ENCODE measurements at regions not wholly inside any gene's neighbourhood (a gene's known extent, or its start where the extent isn't known, plus 50 kb on each side); places are given as distances from the start of the nearest gene placed in this dataset.

- no peak overlapping the region for H3K9ac ChIP-seq (ENCODE audit: control insufficient read depth, extremely low read depth, insufficient read depth, low read length)
- no peak for TF ChIP-seq EZH2 (IDR thresholded peaks at IDR 0.05; ENCODE audit: low read length)
- TF ChIP-seq CTCF (optimal IDR thresholded peaks at IDR 0.05 in 1 of 3, IDR thresholded peaks at IDR 0.05 in 1 of 3, conservative IDR thresholded peaks at IDR 0.05 in 1 of 3; ENCODE audit: extremely low read depth in 1 of 3, insufficient read depth in 2 of 3, low read length in 3 of 3): no peak
- no peak for FAIRE-seq
- H2AFZ ChIP-seq (ENCODE audit: control insufficient read depth, low read length): no peak overlapping the region
- no peak overlapping the region for H3K27ac ChIP-seq (ENCODE audit: control insufficient read depth, insufficient read depth, low read length)
- no peak overlapping the region for H3K4me3 ChIP-seq (ENCODE audit: control insufficient read depth in 2 of 3, extremely low read depth in 1 of 3, insufficient read depth in 2 of 3, low read depth in 1 of 3, low read length in 3 of 3)
- H3K36me3 ChIP-seq (ENCODE audit: control insufficient read depth in 2 of 2, extremely low read depth in 1 of 2, insufficient read depth in 2 of 2, low read length in 2 of 2): no peaks in the 10 kb centered on the region
- H3K4me1 ChIP-seq (ENCODE audit: control insufficient read depth, extremely low read depth, insufficient read depth, low read length): peaks cover 3% of the 10 kb centered on the region
- H3K9me3 ChIP-seq (ENCODE audit: control insufficient read depth, low read depth, low read length): no peaks in the 10 kb centered on the region
- dilution Hi-C loops (cut with MboI; ENCODE audit: extremely low pct_ligation_motif_present, low sequenced_read_pairs): no loop called here
- H3K27me3 ChIP-seq (ENCODE audit: control insufficient read depth, extremely low read depth, insufficient read depth, low read length): no peaks in the 10 kb centered on the region
- no peaks in the 10 kb centered on the region for H3K79me2 ChIP-seq (ENCODE audit: control insufficient read depth, insufficient read depth, low read length)
- no peak for DNase-seq (ENCODE audit: low read depth, low spot score)
- H3K9me1 ChIP-seq (ENCODE audit: control insufficient read depth, extremely low read depth, insufficient read depth, low read length): no peaks in the 10 kb centered on the region
- no peak overlapping the region for H3K4me2 ChIP-seq (ENCODE audit: control insufficient read depth, extremely low read depth, insufficient read depth, low read depth, low read length)
- H4K20me1 ChIP-seq (ENCODE audit: control insufficient read depth, extremely low read depth, insufficient read depth, low read length): no peaks in the 10 kb centered on the region
These were observed 184.7 kb upstream of the PRICKLE1 start for GRCh38 chr12:42774238-42774637.

- H3K4me3 ChIP-seq (ENCODE audit: control insufficient read depth in 2 of 3, extremely low read depth in 1 of 3, insufficient read depth in 2 of 3, low read depth in 1 of 3, low read length in 3 of 3): no peak overlapping the region
- no peaks in the 10 kb centered on the region for H3K9me1 ChIP-seq (ENCODE audit: control insufficient read depth, extremely low read depth, insufficient read depth, low read length)
- TF ChIP-seq CTCF (optimal IDR thresholded peaks at IDR 0.05 in 1 of 3, IDR thresholded peaks at IDR 0.05 in 1 of 3, conservative IDR thresholded peaks at IDR 0.05 in 1 of 3; ENCODE audit: extremely low read depth in 1 of 3, insufficient read depth in 2 of 3, low read length in 3 of 3) (no peak), EZH2 (IDR thresholded peaks at IDR 0.05; ENCODE audit: low read length) (no peak)
- H3K27me3 ChIP-seq (ENCODE audit: control insufficient read depth, extremely low read depth, insufficient read depth, low read length): no peaks in the 10 kb centered on the region
- H3K9ac ChIP-seq (ENCODE audit: control insufficient read depth, extremely low read depth, insufficient read depth, low read length): no peak overlapping the region
- no peaks in the 10 kb centered on the region for H3K79me2 ChIP-seq (ENCODE audit: control insufficient read depth, insufficient read depth, low read length)
- H3K4me2 ChIP-seq (ENCODE audit: control insufficient read depth, extremely low read depth, insufficient read depth, low read depth, low read length): no peak overlapping the region
- no peak for FAIRE-seq
- dilution Hi-C loops (cut with MboI; ENCODE audit: extremely low pct_ligation_motif_present, low sequenced_read_pairs): no loop called here
- H3K36me3 ChIP-seq (ENCODE audit: control insufficient read depth in 2 of 2, extremely low read depth in 1 of 2, insufficient read depth in 2 of 2, low read length in 2 of 2): no peaks in the 10 kb centered on the region
- H2AFZ ChIP-seq (ENCODE audit: control insufficient read depth, low read length): no peak overlapping the region
- DNase-seq (ENCODE audit: low read depth, low spot score): no peak
- H4K20me1 ChIP-seq (ENCODE audit: control insufficient read depth, extremely low read depth, insufficient read depth, low read length): no peaks in the 10 kb centered on the region
- no peaks in the 10 kb centered on the region for H3K4me1 ChIP-seq (ENCODE audit: control insufficient read depth, extremely low read depth, insufficient read depth, low read length)
- no peaks in the 10 kb centered on the region for H3K9me3 ChIP-seq (ENCODE audit: control insufficient read depth, low read depth, low read length)
- no peak overlapping the region for H3K27ac ChIP-seq (ENCODE audit: control insufficient read depth, insufficient read depth, low read length)
These were observed 180.7 kb upstream of the PRICKLE1 start for GRCh38 chr12:42770261-42770660.

Measured in keratinocyte (primary cell).